ENCODE measurements at regions not wholly inside any gene's neighbourhood (a gene's known extent, or its start where the extent isn't known, plus 50 kb on each side); places are given as distances from the start of the nearest gene placed in this dataset.

DNA sequence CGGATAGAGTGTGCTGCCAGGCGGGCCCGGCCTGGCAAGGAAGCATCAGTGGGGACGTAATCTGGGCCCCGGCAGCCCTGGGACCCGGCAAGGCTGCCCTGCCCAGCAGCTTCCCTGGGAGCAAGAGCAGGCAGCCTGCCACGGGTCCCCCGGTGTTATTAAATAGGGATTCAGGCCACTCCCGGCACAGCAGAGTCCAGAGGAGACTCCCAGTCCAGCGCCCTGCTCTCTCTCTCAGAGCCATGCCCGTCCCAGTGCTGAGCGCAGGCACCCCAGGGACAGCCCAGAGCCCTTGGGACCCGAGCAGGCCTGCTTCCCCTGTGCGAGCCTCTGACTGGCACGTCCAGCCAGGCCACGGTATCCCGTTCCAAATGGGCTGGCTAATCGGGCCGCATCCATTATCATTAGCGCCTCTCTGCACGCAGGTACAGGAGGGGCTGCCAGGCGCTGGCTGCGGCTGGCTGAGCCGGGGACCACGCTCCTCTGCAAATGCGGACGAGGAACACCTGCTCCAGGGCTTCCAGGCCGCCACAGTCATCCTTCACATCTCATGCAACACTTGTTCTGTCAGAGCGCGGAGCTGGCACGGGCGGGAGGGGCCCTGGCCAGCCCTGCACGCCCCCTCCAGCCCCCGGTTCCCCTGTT is 344.2 kb upstream of the MKI67 start:
- DNase-seq, result peak; percentile 71

DNA sequence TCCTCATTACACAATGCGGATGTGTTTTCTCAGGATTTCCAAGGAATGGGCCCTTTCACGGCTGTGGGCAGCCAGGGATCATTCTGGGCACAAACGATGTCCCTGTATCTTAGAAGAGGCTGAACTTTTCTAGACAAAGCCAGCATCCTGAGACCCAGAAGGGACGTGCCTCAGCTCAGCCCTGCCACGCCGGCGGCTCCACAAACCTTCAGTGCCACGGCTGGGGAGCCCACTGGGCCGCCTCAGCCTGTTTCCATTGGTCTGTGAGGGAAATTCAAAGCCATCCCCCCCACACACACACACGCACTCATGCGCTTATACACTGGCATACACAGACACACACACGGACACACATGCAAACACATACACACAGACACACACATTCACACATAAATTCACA is 344.9 kb upstream of the MKI67 start:
- DNase-seq, result peak; percentile 40

DNA sequence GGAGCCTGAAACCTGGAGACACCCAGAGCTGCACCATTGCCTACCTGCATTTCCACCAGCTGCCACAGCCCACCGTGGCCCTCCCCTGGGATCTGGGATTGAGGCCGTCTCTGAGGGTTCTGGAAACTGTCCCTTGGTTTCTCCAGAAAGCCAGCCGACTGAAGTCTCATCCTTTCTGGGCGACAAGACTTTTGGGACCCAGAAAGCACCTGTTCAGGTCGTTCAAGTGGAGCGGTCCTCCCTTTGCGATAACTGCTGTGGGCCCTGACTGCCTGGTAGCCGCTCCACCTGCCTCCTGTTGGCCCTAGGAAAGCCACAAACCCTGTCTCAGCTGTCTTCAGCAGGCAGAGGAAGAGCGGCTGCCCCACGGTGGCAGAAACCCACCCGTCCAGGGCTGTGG is 346.0 kb upstream of the MKI67 start:
- no peak for DNase-seq

DNA sequence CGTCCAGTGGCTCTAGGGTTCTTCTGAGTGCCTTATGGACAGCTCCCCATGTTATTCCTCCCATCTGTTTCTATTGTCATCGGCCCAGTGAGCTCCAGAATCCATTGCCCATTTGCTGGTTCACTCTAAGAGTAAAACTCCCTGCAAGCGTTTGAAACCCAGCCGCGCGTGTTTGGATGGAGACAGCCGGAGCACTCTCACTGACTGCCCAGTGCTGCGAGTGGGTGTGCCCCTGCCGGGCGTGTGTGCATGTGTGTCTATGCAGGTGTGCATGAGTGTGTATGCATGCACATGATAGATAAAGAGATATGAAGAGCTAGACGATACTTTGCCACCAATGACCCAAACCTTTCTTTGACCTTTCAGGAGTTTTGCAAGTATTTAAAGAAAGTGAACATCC is 347.2 kb upstream of the MKI67 start:
- DNase-seq, result no peak

DNA sequence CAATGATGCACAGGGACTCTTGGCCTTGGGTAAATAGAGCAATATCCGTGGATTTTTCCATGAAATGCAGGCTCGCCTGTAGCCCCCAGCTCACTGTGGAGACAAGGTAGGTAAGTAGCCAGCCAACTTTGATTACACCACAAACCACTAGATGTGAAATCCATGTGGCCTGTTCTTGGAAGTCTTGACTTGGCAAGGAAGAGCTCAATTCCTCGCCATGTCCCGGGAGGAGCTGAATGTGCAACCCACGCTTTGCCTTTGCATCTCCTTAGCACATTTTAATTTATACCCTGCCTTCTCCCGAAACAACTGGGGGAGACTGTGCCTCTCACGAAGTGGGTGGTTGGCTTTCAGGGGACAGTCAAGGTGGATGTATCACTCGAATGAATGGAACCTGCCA is 347.7 kb upstream of the MKI67 start:
- DNase-seq, result no peak

DNA sequence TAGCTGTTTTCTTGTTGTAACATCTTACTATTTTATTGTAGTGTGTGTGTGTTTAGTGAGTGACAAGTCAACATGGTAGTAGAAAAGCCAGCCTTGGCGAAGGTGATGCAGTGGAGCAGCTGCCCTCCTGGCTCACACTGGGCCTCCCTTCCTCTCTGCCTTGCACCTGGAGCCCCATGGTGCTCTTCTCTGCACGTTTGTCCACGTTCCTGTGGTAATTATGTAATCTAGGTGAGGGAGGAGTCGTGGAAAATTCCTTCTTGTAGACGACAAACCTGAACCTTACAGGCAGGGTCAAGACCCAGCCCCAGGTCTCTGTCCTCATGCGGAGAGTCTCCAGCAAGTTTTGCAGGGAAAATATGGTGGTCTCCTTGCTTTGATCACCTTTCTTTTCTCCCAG is 348.3 kb upstream of the MKI67 start:
- no peak for DNase-seq

DNA sequence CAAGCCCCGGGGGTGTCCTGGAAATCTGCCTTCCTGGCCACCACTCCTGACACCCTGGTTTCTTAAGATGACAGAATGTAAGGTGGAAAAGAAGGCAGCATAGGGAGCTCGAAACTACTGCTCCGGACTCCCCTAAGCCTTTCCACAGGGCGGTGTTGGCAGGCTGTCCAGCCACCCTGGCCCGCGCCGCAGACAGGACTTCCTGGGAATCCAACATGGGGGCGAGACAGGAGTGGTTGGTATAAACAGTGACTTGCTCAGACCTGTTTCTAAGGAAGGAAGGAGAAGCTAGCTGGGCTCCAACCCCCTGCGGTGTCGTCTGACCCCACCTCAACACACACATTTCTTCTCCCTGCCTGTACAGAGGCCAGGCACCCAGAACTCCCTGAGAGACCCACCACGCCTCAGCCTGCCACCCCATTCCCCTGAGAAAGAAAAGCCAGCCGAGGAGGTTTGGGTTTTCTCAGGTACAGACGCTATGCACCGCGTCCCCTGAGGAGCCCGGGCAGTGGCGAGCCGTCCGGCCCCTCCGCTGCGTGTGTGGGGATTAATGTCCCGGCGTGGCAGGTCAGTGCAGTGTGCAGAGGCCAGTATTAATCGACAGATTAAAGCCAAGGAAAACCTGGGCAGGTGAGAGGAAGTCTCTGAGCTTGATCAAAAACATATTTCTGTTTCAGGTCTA is 349.6 kb upstream of the MKI67 start:
- no peak for DNase-seq

DNA sequence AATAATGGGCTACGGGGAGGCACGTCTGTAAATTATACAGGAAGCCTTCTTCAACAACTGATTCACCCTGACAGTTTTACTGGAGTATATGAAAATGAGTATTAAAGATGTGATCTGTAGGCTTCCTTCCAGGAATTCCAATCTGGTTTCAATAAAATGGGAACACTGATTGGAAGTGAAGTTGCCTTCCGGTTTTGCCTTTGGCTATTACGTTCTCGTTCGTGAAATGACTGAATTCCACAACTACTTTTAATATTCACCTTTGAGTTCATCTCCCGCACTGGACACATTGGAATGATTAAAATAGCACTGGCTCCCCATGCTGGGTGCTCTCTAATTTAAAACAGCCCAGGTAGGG is 350.1 kb upstream of the MKI67 start:
- DNase-seq, result peak; percentile 67

DNA sequence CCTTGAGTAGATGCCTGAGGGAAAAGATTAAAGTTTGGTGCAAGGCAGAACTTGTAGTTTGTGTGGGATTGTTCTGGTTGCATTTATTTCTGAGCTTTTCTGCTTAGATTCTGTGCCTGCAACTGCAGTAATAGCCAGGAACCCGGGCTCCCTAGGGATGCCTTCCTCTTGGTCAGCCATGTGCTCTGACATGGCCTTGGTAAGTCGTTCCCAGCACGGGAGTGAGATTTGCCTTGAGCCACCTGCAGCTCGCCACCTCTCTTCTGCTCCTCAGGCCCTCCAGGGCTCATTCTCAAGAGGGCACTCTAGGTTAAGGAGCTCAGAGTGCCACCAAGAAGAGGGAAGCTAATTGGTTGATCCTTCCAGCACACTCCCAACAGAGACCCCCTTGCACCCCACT is 350.6 kb upstream of the MKI67 start:
- peak; percentile 17 for DNase-seq

DNA sequence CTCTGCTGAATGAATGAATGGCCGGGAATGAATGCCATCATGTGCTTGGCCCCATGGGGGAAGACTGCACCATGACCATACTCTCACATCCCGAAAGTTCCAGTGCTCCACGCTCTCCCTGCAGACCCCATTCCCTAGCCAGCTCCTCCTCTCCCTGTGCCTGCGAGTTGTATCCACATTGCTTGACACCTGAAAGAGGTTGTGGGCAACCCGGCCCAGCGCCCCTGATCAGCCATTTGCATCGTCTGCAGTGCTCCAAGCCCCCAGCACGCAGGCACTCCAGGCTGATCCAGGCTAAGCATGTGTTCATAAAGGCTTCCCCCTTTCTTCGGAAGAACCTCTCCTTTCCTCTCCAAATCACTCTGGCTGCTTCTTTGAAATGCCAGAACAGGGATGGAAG is 354.4 kb upstream of the MKI67 start:
- DNase-seq, result peak; percentile 27

DNA sequence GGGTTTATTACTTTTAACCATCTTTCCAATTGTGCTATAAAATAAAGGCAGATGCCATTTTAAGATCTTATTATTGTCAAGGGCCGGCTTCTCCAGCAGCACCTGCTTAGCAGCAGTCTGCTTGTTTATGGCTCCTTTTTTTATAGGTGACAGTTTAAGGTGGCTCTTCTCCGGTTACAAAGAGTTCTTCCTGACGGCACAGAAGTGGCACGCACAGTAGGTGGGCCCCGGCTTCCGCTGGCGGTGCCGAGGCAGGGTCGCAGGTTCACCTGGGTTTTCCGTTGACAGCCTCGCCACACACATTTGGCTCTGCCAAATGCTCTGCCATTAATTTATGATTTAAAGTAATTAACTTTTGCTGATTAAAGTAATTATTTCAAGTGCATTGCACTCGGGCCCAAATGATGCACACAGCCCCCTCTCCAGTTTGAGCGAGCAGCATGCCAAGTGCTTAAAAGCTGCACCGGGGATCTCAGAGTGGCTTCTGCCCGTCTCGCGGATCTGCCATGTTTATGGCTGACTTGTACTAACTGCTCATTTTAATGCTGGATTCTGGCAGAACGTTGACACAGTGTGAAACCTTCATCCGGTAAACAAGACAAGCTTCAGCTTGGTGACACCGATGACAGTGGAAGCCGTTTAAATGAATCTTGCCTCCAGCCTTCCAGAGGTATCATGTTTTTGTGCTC is 355.1 kb upstream of the MKI67 start:
- peak; percentile 5 for DNase-seq

DNA sequence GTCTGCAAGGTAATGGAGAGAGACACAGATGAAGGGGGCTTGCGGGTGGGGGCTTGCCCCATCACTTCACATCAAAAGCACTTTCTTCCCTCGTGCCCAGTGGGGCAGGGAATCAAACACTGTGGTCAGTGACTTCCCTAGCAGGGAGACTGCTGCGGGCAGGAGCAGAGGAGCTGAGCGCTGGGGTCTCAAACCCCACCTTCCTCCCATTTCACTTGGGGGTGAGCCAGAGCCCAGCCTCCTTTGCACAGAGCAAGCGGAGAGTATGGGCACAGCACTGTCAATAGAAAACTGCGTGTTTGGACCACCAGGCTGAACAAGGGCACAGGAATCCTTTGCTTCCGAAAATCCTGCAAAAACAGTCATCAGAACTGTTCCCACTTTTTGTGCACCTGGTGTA is 355.8 kb upstream of the MKI67 start:
- no peak for DNase-seq

DNA sequence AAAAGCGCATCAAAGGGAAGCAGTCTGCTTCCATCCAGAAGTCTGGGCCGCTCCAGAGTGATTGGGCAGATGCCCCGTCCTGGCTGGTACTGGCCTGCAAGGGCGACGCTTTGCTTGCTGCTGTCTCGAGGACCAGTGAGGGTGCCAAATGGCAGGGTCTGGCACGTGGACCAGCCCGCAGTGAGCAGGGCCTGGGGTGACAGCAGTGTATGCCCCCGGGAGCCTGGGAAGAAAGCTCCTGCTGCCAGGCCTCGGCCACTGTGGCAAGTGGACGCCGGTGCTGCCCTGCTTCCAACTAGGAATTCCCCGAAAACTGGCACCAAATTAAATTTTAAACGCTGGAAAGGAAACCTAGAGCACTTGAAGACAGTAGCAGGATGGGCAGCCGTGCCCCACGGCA is 357.0 kb upstream of the MKI67 start:
- no peak for DNase-seq

DNA sequence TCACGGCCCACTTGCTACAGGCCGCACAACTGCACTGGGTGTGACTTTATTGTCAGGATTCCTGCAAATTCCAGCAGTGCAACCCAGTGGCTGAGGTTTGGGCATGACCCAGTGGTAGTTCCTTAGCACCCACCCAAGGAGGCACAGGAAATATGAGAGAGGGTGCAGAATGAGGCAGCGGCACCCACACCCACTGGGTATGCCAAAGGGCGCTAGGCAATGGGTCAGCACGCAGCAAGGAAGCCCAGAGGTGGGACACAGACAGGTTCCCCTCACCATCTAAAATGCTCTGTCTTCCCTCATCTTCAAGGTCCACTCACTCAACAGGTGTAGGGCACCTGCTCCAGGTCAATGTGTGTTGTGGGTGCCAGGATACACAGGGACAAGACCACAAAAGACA is 357.8 kb upstream of the MKI67 start:
- DNase-seq, result no peak

DNA sequence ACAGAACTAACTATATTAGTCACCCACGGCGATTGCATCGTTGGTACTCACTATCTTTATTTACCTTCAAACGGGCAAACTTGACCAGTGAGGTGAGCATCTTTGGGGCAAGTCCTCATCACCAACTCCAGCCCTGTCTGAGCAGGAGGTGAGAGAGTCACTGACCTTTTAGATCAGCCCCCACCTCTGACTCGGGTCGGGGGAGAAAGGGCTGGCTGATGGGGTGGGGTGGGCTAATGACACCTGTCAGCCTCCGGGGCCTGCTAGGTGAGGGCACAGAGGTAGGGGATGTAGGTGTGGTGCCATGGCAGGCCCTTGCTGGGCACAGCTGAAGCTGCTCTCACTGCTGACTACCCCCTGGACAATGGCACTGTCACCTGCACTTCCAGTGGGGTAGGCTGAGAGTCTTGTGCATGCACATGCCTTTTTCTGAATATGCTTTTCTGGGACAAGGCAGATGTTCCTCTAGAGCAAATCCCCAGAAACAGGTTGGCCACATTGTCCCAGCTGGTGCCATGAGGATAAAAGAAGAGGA is 359.5 kb upstream of the MKI67 start:
- no peak for DNase-seq

DNA sequence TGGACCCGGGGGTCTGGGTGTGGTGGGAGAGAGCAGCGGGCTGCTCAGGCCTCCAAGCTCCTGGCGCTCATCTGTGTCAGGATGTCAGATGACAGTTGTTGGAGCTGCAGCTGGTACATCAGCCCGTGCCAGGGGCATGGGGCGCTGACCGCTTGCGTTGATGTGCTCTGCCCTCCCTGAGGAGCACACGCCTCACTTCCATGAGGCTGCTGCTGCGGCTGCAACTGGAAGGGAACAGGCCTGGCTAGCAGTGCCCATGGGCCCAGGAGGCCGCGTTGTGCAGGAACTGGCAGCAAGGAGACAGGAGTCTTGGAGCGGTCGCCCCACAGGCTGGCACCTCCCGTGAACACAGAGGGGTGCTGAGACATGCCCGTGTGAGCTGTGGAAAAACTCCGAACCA is 361.3 kb upstream of the MKI67 start:
- peak; percentile 84 for DNase-seq

DNA sequence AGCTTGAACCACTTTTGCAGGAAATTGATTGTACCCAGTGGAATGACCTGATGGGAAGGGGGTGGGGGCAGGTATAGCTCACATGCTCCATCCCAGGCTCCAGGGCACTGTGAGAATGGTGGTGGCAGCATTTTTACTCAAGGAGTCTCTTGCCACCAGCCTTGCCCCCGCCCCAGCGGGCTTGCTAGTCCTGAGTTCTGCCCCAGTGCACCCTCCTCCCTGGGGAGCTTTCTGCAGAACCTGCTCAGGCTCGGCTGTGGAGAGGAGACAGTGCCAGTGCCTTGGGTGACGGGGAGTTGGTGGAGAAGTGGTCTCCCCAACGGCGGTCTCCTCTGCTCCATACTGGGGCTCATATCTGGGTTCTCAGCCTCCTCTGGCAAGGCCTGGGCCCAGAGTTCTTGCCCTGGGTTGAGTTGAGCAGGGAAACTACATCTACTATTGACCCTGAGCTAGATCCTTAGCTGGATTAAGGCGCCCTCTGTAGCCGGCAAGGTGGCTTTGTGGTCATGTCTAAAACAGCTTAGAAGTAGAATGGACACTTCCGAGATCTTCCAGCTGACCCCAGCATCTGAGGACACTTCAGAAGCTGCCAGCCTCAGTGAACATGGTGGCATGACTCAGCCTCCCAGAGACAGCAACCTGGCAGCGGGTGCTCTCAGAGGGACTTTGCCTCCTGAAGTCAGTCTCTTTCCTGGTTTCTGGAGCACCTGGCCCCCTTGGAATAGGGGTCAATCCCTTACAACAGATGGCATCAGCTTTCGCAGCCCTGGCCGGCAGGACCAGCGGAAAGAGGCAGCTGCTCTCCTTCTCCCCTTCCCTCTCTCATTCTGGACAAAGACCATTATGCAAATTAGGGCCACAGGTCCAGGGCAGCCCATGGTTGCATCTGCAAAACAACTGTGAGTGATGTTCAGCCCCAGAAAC is 363.4 kb upstream of the MKI67 start:
- no peak for DNase-seq

DNA sequence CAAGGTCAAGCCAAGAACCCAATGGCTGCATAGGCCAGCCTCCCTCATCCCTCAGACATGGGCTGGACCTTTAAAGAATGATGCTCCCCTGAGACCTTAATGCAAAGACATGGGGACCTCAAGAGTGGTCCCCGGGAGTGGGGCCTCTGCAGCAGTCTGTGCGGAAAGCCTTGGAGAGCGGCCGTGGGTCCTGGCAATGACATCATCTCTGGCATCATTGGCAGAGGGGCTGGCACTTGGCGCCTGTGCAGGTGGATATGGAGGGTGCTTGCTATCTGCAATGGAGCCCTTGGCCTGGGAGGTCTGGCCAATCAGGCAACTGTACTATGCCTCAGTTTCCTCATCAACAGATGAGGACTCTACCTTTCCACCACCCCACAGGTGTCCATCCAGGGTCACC is 365.5 kb upstream of the MKI67 start:
- no peak for DNase-seq

DNA sequence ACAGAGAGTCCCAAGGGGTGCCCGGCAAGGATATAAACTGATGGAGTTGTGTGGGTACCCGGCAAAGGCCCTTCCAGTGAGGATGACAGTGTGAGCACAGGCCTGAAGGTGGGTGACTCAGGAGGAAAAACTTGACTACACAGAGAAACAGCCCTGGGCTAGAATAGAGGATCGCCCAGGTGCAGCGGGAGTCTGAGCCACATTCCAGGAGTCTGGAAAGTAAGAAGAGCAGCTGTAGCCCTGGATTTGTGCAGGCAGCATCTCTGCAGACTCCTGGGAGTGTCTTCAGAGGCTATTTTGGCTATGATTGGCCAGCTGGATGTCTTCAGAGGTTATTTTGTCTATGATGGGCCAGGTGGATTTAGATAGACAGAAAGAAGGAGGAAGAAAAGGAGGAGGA is 367.6 kb upstream of the MKI67 start:
- no peak for DNase-seq

DNA sequence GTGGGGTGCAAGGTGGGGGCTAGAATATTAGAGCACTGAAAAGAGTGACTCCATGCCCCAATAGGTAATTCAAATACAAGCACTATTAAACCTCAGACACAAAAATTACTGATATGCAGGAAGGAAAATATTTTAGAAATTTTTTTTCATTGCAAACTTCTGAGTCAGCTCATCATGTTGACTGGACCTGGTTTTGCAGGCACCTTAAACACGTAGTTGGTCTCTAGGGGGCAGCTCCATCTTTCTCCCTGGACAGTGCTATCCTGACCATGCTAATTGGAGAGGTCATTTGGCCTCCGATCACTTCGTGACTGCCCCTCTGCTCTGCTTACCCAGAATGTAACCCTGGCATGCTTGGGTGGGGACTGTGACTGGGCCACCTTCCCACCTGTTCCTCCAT is 368.4 kb upstream of the MKI67 start:
- no peak for DNase-seq

DNA sequence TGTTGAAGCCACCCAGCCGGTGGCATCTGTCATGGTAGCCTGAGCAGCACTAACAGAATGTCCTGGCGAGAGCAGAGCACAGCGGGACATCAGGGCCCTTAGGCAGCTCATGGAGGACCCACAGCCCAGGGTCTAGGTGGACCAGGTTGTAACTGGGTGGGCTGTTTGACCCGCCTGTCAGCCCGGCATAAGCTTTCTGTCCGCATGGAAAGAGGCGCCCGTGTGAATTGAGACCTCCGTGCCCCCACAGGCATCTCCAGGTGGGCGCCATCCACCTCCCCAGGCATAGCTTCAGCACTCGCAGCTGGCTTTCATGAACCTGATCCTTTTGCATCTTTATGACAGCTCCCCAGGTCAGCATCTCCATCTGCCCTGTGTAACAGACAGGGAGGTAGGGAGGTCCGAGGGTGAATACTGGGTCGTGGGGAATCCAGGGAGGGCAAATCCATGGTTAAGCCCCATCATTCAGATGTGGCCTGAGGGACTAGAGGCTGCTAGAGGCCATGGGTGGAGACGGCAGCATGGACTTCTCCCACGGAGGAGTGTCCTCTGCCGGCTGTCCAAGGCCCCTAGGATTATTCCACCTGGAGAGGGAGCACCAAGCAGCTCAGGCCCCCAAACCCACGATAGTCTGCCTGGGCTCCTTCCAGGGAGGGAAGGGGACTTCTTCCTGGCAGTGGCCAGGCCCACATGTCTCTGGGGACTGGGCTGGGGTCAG is 371.6 kb upstream of the MKI67 start:
- DNase-seq, result no peak

DNA sequence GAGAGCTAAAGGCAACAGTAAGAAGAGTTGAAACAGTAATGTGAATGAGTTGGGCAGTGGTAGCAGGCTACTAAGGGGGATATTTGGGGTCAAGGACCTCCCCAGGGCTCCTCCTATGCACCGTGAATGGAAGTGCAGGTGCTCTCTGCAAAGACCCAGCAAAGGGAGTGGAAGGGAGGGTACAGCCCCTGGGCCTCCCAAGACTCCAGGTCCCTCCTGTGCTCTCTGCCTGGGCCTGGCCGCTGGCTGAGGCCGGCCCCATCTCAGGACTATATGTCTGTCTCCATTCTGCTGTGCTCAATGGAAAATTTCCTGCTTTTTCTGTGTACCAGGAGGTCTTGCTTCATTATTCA is 372.1 kb upstream of the MKI67 start:
- DNase-seq, result no peak
